Ecto neural progenitor cell (in vitro differentiated cells): ENCODE measurements at regions not wholly inside any gene's neighbourhood (a gene's known extent, or its start where the extent isn't known, plus 50 kb on each side); places are given as distances from the start of the nearest gene placed in this dataset.
A peak's percentile ranks its signal among the peaks of the same experiment; 100 is the strongest.
"Not testable (repeated sequence)": the region's sequence is repeated elsewhere in the genome, so short reads cannot be mapped to it uniquely, and the experiment has no call there.

Experiments used
- DNase-seq: peaks from one replicate; pipeline ENCODE4 v3.0.0-alpha.2; 2018; ENCODE audit warnings: low spot score

- DNase-seq: no peak
Observed at GRCh38 chr4:60359746-60360367, 840.3 kb upstream of the ADGRL3 start.

GRCh38 chr4:60365176-60365575 lies 835.0 kb upstream of the ADGRL3 start:
- no peak for DNase-seq

GRCh38 chr4:60366661-60367060 lies 833.5 kb upstream of the ADGRL3 start:
- no peak for DNase-seq

GRCh38 chr4:60368986-60369385 lies 831.1 kb upstream of the ADGRL3 start:
- DNase-seq: no peak

- no peak for DNase-seq
Observed at GRCh38 chr4:60378010-60378409, 822.1 kb upstream of the ADGRL3 start.

- no peak for DNase-seq
Observed at GRCh38 chr4:60384516-60384915, 815.6 kb upstream of the ADGRL3 start.

- no peak for DNase-seq
Observed at GRCh38 chr4:60389633-60390032, 810.5 kb upstream of the ADGRL3 start.

GRCh38 chr4:60396341-60397049 lies 803.6 kb upstream of the ADGRL3 start:
- no peak for DNase-seq

GRCh38 chr4:60400593-60400992 lies 799.5 kb upstream of the ADGRL3 start:
- no peak for DNase-seq

- no peak for DNase-seq
Observed at GRCh38 chr4:60404027-60404426, 796.1 kb upstream of the ADGRL3 start.

- DNase-seq: no peak
Observed at GRCh38 chr4:60422439-60422838, 777.7 kb upstream of the ADGRL3 start.

- DNase-seq: not testable (repeated sequence)
Observed at GRCh38 chr4:60423573-60424184, 776.4 kb upstream of the ADGRL3 start.

GRCh38 chr4:60432911-60433310 lies 767.2 kb upstream of the ADGRL3 start:
- no peak for DNase-seq

GRCh38 chr4:60443068-60443467 lies 757.1 kb upstream of the ADGRL3 start:
- DNase-seq: no peak

- no peak for DNase-seq
Observed at GRCh38 chr4:60443796-60444195, 756.3 kb upstream of the ADGRL3 start.

GRCh38 chr4:60450054-60450453 lies 750.1 kb upstream of the ADGRL3 start:
- no peak for DNase-seq

- DNase-seq: no peak
Observed at GRCh38 chr4:60452266-60452665, 747.9 kb upstream of the ADGRL3 start.

GRCh38 chr4:60455380-60455779 lies 744.7 kb upstream of the ADGRL3 start:
- no peak for DNase-seq

- no peak for DNase-seq
Observed at GRCh38 chr4:60461551-60461950, 738.6 kb upstream of the ADGRL3 start.

- no peak for DNase-seq
Observed at GRCh38 chr4:60463857-60464502, 736.1 kb upstream of the ADGRL3 start.

- DNase-seq: peak; percentile 50
Observed at GRCh38 chr4:60482921-60483351, 717.2 kb upstream of the ADGRL3 start.

GRCh38 chr4:60485276-60485675 lies 714.9 kb upstream of the ADGRL3 start:
- no peak for DNase-seq
